Thyroid gland (tissue), 4 donors: ENCODE measurements at regions not wholly inside any gene's neighbourhood (a gene's known extent, or its start where the extent isn't known, plus 50 kb on each side); places are given as distances from the start of the nearest gene placed in this dataset.

Experiments
- POLR2A ChIP-seq, 2 donors: fragments of 450-650 bp; IDR thresholded peaks; one replicate each; pipeline ENCODE4 v1.6.1; 2017; ENCODE audit warnings: antibody characterized with exemption in 2 of 2, mild to moderate bottlenecking in 2 of 2, moderate library complexity in 1 of 2
- TF ChIP-seq, protein P1 (sequence below), 6 experiments: fragments of 200-600 bp in 3 of 6; fragments of 450-650 bp in 3 of 6; sonication (generic) in 3 of 6; IDR thresholded peaks; one replicate each; pipeline ENCODE4 v1.5.1; 2016 to 2019; ENCODE audit warnings: antibody characterized with exemption in 6 of 6, mild to moderate bottlenecking in 2 of 6, inconsistent platforms in 1 of 6, moderate library complexity in 1 of 6

DNA sequence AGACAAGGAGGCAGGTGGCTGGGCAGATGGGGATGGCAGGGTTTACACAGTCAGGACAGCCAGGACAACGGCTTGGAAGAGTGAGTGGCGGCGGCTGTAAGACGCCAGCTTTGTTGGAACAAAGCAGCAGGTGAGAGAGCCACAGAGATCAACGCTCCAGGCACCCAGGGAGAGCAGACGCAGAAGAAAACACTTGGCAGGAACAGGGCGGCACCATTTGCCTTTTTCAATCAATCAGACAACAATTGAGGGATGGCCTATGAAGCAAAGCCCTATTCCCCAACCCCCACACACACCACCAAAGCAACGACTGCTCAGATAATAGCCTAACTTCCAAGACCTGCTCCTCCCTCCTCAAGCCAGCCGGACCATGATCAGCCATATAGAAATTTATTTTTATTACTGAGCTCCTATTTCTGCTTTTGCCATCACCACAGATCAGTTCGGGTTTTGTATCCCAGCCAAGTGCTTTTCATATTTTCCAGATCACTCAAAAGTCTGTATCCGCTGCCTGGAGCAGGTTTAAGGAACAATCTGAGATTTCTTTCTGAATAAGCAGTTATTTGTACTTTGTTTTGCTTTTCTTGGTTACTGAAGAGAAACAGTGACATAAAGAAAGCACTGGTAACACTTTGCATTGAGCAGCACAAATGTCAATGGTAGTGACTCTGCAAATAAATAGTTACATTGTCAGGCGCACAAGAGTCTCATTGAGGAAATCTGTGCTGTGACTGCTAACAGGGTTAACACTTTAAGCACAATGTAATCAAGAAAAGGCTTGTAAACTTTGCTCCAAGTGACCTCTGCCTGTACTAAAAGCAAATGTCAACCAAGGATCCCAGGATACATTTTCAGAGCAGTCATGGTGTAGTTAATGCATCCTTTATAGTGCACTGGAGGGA is 81.8 kb upstream of the RBPJ start:
- TF ChIP-seq, protein P1, sequence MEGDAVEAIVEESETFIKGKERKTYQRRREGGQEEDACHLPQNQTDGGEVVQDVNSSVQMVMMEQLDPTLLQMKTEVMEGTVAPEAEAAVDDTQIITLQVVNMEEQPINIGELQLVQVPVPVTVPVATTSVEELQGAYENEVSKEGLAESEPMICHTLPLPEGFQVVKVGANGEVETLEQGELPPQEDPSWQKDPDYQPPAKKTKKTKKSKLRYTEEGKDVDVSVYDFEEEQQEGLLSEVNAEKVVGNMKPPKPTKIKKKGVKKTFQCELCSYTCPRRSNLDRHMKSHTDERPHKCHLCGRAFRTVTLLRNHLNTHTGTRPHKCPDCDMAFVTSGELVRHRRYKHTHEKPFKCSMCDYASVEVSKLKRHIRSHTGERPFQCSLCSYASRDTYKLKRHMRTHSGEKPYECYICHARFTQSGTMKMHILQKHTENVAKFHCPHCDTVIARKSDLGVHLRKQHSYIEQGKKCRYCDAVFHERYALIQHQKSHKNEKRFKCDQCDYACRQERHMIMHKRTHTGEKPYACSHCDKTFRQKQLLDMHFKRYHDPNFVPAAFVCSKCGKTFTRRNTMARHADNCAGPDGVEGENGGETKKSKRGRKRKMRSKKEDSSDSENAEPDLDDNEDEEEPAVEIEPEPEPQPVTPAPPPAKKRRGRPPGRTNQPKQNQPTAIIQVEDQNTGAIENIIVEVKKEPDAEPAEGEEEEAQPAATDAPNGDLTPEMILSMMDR (IDR thresholded peaks at IDR 0.05), result no peak
- TF ChIP-seq POLR2A (IDR thresholded peaks at IDR 0.05), result no peak
